ENCODE measurements at regions not wholly inside any gene's neighbourhood (a gene's known extent, or its start where the extent isn't known, plus 50 kb on each side); places are given as distances from the start of the nearest gene placed in this dataset.

DNA sequence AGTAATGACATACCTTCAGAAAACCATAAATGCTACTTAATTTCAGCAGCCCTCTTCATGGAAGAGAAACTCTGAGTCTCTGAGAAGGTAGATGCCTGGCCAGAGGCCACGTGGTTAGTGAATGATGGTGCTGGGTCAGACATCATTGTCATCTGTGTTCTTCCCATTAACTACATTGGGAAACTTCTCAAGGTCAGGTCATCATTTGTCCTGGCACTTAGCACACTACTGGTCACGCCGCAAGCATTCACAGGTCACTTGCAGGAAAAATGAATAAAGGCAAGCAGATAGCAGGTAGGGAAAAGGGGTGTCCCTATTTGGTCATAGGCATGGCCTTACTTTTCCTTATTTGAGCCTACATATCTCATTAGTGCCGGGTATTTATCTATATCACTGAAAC is 220.1 kb upstream of the PROX1 start:
- TF ChIP-seq CTCF (IDR thresholded peaks at IDR 0.05), result no peak
- no peak for TF ChIP-seq EZH2 (IDR thresholded peaks at IDR 0.05; ENCODE audit: borderline replicate concordance, insufficient read depth, low read depth, low read length, poor library complexity, severe bottlenecking)

All from B cell (primary cell).